ENCODE measurements at regions not wholly inside any gene's neighbourhood (a gene's known extent, or its start where the extent isn't known, plus 50 kb on each side); places are given as distances from the start of the nearest gene placed in this dataset.
"Not testable (repeated sequence)": the region's sequence is repeated elsewhere in the genome, so short reads cannot be mapped to it uniquely, and the experiment has no call there.

DNA sequence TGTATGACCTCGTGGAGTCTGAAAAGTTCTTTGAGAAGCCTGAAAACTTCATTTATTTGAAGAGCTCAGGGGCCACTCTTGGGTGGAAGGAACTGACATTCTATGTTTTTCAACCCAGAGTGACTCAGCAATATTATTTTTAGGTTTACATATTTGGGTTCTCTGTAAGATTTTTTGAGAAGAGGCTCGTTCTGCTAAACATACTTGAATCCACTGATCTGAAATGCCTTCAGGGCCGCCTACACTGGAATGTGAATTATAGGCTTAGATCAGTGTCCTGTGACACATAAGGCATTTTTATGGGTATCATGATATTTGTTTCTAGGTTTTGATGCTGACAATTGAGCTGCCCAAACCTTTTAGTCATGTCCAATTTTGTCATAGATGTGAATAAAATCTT, 86.2 kb downstream of the PSAT1 start:
- no peak for DNase-seq

DNA sequence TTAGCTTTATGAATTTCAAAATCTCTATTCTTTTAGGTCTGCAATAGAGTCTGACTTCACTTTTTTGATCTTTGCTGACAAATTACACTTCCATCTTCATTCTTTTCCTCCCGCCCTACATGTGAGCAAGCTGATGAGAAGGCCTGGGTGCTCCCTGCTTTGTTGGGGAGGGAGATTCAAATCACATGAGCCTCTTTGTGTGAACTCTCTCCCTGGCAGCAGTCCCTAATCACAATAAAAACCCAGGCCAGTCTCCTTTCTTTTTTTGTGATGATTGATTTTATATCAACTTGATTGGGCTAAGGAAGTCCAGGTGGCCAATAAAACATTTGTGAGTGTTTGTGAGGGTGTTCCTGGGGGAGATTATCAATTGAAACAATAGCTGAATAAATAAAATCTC, 89.4 kb downstream of the PSAT1 start:
- DNase-seq = no peak

DNA sequence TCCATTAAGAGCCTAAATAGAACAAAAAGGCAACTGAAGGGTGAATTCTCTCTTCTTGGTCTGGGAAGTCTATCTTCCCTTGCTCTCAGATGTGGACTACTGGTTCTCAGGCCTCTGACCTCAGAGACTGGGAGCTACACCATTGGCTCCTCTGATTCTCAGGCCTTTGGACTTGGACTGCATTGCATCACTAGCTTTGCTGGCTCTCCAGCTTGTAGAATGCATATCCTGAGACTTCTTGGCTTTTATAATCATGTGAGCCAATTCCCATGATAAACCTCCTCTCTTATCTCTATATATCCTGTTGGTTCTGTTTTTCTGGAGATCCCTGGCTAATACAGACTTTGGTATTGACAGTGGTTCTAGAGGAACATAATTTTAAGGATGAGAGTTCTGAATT, 89.8 kb downstream of the PSAT1 start:
- no peak for DNase-seq

DNA sequence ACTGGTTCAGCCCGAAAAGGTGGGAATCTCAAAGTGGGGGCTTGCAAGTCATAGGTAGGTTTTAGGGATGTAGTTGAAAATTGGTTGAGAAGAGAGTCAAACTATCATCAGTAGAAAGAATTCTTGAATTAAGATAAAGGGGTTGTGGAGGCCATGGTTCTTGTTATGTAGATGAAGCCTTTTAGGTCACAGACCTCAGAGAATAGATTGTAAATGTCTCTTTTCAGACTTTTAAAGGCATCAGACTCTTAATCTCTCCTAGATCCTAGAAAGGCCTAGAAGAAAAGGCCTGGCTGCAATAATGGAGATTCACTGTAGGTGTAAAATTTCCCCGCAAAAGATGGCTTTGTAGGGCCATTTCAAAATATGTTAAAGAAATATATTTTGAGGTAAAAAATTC, 96.4 kb downstream of the PSAT1 start:
- no peak for DNase-seq

DNA sequence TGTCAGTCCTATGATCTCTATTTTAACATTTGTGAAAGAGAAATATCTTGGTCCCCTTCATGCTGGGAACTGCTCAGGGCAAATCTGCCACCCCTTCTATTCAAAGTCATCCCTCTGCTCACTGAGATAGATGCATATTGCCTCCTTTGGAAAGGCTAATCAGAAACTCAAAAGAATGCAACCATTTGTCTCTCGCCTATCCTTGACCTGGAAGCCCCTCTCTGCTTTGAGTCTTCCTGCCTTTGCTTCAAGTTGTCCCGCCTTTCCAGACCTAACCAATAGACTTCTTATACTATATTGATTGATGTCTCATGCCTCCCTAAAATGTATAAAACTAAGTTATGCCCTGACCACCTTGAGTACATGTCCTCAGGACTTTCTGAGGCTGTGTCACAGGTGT, 97.0 kb downstream of the PSAT1 start:
- DNase-seq = no peak

DNA sequence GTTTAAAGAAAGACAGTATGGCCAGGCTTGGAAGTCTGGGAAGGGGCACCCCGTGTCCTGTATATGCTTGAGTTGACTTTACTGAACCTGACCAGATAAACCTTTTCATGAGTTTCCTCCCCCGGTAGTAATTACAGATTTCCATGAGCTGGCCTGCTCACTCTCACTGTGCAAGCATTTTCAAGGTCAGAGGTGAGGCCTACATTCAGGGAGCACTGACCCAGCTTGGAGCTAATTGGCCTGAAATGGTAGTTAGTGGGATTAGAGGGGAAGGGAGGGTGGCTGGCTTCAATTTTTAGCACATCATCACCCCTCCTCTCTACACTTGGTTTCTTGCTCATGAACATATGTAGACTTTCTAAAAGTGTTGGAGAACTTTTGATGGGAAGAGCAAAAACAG, 99.2 kb downstream of the PSAT1 start:
- no peak for DNase-seq

DNA sequence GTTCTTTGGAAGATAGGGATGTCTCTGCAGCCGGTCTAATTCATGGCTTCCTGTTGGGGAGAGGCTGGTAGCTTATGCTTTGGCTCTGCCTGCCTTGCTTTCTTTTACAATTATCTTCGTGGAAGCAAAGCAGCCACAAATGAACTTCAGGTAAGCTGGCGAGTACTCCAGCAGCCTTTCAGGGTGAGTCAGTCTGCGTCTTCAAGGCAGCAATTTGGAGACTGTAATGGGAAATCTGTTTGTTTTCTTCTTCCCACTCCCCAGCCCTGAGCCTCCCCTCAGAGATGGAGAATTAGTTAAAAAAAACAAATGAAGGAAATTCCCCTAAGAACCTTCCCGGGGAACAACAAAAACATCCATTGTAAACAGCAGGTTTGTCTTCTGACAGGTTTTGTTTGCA, 100.1 kb downstream of the PSAT1 start:
- no peak for DNase-seq

DNA sequence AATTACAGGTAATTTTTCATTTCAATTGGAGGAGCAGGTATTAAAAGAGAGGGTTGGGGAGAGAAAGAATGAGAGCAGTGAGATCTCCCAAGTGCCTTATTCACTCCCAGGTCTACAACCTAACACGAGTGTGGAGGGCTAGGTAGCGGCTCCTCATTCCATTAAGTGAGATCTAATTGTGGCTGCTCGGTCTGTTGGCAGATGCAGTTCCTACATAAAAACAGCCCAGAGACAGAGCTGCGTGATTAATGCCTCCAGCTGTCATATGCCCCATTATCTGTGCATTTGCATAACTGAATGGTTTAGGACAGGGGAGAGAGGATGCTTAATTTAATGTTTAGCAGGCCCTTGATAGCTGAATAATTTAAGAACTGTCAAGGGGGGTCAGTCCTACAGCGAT, 100.5 kb downstream of the PSAT1 start:
- no peak for DNase-seq

DNA sequence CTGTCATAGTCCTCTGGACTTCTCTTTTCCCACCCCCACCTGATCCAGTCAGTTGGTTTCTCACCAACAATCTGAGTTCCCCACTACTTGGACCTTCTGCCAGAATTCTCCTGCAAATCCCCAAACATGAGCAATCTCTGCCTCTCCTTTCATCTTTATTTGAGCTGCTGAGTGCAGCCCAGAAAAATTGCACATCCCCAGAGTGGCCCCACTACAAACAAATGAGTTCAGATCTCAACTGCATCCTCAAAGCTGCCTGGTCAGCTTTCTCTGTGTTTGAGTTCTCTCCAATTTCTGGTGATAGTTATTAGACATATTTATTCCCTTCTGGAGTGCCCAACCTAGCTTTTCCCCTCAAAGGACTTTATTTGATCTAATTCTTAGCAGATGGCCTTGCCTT, 102.2 kb downstream of the PSAT1 start:
- DNase-seq = no peak

DNA sequence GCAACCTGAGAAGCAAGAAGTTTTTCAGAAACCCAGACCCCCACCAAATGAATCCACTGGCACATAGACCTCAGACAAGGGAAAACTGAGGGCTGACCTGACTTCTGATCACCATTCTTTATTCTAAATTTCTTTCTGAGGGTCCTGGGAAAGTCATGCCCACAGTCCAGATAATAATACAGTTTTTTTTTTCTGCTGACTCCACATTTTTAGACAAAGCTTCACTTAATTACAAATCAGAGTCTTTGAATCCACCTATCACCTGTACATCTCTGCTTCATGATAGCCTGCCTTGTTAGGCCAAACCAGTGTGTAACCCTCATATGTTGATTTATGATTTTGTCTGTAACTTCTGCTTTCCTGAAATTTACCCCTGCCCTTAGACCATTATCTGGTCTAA, 103.6 kb downstream of the PSAT1 start:
- DNase-seq = no peak

DNA sequence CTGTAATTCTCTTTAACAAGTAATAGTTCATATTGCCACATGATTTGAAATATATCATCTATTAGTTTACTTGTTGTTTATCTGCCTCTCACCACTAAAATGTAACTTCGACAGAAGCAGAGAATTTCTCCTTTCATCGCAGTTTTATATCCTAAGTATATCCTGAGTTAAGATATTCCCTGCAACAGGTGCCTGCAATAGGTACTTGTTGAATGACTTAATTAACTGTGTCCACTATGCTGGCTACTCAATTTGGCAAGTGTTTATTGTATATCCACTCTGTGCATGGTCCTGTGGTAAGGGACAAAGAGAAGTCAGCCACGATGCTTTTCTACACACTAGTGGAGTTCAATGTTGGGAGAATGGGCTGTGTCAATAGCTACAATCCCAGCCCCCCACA, 108.5 kb downstream of the PSAT1 start:
- no peak for DNase-seq

DNA sequence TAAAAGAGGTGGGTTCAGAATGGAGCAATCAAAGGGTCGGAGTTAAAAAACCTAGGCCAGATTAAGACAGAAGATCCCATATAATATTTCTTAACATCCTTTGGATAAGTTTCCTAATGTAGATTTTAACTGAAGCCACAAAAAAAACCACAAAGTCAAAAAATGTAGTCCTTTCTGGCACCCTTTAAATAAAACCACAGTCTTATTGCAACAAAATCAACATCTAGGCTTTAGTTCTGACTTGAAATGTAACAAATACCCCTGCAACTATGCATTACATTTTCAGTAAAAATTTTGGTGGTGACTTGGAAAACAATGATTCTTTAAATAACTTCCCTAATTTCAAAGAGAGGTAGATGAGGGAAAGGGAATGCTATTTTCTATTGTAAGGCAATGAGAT, 109.2 kb downstream of the PSAT1 start:
- DNase-seq = no peak

DNA sequence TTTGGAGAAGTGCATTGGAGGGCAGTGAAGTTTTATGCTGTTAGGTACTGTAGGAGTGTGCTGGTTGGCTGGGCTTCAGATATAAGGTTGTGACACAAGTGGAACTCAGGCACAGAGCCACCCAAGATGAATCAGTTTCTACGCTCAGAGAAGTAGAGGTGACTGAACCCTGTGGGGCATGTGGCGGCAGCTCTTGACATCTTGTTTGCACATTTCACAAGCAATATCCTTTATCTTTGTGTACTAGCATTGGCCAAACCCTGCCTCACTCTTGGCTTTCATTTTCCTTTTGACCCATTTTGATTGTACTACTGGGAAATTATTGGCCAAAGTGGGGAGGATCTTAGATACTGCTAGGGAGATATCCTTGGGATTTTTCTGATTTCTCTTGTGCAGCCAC, 110.0 kb downstream of the PSAT1 start:
- DNase-seq = no peak

DNA sequence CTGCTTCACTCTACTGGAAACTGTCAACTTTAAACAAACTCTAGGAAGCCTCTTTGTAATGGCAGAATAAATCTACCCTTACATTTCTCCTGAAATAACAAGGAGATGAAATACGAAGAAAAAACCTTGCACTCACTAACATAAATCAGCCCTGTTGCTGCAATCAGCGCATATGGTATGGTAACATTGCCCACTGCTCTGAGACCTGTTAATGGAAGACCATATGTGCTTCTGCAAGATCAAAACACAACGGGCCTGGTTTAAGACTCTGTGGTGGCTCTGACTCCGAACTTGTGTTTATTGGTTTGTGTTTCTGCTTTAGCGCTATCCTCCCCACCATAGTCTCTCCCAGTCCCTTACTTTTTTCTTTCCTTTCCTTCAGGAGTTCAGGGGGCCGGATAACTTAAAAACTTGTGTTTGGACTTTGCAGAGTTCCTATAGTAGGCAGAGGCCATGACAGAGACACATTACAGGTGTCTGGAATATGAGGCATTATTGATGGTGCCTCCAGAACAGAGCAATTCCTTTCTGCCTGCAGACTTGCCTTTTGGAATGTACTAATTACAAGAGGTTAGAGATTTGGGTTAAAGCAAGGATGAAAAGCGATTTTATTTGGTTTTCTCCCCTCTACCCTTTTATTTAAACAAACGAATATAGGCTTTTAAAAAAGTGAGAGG, 110.8 kb downstream of the PSAT1 start:
- DNase-seq = no peak

DNA sequence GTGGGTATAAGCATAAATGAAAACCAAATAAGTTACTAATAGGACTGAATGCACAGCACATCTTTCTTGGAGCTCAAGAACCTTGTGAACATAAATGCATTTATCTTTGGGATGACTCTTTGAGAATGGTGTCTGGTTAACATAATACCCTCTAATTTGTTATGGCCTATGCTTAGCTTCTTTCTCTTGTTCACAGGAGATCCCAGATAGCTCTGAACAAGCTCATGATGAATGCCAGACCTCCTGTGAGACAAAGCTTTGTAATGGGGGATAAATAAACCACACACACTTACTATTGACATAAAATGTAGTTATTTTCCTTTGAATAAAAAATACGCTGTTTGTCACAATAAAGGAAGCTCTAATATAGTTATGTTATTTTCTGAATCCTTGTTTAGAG, 111.5 kb downstream of the PSAT1 start:
- no peak for DNase-seq

DNA sequence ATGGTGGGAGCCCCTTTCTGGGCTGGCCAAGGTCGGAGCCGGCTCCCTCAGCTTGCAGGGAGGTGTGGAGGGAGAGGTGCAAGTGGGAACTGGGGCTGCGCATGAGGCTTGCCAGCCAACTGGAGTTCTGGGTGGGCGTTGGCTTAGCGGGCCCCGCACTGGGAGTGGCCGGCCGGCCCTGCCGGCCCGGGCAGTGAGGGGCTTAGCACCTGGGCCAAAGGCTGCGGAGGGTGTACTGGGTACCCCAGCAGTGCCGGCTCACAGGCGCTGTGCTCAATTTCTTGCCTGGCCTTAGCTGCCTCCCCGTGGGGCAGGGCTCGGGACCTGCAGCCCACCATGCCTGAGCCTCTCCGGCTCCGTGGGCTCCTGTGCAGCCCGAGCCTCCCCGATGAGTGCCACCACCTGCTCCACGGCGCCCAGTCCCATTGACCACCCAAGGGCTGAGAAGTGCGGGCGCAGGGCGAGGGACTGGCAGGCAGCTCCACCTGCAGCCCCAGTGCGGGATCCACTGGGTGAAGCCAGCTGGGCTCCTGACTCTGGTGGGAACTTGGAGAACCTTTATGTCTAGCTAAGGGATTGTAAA, 113.1 kb downstream of the PSAT1 start:
- not testable (repeated sequence) for DNase-seq

DNA sequence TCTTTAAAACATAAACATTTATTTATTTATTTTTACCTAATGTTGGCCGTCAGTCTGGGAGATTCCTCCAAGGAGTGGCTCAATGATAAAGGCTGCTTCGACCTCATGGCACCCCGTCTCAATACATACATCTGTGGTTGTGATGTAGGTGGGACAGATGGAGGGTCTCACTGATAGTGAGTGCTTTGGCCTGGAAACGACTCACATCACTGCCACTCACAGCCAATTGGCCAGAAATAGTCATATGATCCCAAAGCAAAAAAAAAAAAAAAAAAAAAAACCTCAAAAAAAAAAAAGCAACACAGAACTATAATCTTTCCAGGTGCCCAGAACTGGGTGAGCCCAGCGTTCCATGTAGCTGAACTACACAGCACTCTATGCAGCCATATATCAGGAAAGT, 125.4 kb downstream of the PSAT1 start:
- DNase-seq = no peak

DNA sequence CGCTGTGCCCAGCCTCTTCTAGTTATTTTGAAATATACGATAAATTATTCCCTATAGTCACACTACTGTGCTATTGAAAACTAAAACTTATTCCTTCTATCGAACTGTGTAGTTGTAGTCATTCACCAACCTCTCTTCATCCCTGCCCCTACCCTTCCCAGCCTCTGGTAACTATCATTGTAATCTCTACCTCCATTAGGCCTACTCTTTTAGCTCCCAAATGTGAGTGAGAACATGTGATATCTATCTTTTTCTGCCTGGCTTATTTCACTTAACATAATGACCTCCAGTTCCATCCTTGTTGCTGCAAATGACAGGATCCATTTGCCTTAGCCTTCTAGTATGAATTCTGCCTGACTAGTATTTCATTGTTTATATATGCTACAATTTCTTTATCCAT, 127.4 kb downstream of the PSAT1 start:
- DNase-seq = no peak

DNA sequence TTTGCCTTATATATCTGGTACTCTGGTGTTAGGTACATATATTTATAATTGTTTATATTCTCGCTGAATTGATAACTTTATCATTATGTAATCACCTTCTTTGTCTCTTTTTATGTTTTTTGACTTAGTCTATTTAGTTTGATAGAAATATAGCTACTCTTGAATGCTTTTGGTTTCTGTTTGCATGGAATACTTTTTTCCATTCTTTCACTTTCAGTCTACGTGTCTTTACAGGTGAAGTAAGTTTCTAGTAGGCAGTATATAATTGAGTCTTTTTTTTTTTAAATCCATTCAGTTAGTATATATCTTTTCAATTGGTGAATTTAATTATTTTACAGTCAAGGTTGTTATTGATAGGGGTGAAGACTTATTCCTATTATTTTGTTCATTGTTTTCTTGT, 131.7 kb downstream of the PSAT1 start:
- DNase-seq = no peak

DNA sequence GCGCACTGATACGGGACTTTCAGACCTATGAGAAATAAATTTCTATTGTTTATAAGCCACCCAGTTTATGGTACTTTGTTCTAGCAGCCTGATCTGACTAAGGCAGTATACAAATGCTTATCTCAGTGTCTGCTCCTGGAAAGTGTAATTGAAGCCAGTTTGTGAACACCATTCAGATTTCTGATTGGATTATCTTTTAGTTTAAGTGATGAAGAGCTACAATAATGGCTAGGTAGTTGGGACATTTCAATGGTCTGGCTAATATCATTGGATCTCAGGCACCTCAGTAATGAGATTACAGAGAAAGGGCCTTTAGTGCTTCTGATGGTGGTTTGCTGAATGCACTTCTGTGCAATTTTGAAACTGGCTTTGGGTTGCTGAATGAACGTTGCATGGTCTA, 133.5 kb downstream of the PSAT1 start:
- no peak for DNase-seq

DNA sequence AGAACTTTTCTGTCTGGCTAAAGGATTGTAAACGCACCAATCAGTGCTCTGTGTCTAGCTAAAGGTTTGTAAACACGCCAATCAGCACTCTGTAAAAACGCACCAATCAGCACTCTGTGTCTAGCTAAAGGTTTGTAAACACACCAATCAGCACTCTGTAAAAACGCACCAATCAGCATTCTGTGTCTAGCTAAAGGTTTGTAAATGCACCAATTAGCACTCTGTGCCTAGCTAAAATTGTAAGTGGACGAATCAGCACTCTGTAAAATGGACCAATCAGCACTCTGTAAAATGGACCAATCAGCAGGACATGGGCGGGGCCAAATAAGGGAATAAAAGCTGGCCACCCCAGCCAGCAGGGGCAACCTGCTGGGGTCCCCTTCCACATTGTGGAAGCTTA, 134.1 kb downstream of the PSAT1 start:
- not testable (repeated sequence) for DNase-seq

DNA sequence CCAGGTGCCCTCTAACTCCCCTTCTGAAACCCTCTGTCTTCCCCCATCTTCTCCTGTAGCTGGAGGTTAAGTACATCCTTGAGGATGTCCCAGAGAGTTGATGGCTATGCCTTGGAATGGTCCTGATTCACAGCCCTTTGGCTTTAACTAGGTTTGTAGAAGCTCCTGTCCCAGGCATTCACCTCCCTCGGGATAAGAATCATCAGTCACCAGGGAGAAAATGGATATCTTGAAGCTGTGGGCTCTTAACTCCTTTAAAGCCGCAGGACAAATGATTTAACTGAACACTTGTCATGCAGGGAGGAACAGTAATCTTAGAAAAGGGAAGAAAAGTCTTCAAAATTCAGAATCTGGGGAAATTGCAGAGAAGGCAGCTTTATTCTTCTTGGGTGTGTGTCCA, 139.9 kb downstream of the PSAT1 start:
- no peak for DNase-seq

DNA sequence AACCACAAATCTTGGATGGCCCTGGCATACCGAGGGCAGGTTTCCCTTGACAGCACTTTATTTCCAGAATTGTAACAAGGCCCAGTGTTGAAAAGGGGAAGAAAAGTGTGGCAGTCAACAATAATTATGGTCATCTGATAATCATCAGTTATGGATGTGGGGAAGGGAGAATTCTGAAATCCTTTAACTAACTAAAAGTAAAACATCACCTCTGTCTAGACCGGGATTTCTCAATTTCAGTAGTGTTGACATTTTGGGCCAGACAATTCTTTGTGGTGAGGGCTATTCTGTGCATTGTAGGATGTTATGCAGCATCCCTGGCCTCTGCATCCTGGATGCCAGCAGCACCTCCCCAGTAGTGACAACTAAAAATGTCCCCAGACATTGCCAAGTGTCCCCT, 140.4 kb downstream of the PSAT1 start:
- no peak for DNase-seq

DNA sequence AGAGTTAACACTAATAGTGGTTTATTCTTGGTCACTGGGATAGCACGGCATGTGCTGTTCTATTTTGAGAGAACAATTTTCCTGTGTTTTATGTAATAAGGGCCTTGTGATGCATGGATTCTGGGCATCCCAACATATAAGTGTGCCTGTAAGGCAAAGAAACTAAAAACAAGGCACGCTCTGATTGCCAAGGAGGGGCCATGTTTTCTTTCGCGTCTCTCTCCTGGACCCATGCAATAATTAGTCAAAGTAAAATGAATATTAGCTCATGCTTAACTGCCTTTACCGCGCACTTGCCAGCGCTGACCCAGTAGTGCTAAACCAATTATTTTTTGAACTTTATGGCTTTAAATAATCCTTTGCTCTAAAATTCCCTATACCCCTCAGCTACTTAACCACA, 140.9 kb downstream of the PSAT1 start:
- DNase-seq = no peak

DNA sequence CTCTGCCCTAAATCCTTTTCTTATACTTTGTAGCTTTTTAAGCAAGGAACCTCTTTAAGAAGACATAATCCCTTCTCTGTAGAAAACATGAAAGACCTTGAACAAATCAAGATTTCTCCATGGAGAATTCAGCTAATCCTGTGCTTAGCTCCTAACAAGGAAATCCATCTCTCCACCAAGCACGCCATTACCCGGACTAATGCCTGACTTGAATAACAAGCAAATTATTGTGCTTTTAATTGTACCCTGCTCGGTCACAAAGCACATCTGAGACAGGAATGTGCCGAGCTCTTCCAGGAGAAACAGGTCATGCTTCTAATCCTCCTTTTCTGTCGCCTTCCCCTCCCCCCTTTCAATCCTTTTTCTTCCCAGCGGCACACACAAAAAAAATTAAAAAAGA, 141.3 kb downstream of the PSAT1 start:
- no peak for DNase-seq
